ENCODE measurements at regions not wholly inside any gene's neighbourhood (a gene's known extent, or its start where the extent isn't known, plus 50 kb on each side); places are given as distances from the start of the nearest gene placed in this dataset.

GRCh38 chr3:84679211-84679610, 279.6 kb upstream of the CADM2 start:
- H2BK15ac ChIP-seq (ENCODE audit: low read length): no peak overlapping the region
- no peak overlapping the region for H3K56ac ChIP-seq (replicated peaks; ENCODE audit: insufficient read length, low read depth, low read length)
- no peak overlapping the region for H3K14ac ChIP-seq (ENCODE audit: insufficient read length)
- no peak overlapping the region for H3K27ac ChIP-seq (ENCODE audit: low read depth, low read length)
- no peak overlapping the region for H4K8ac ChIP-seq (ENCODE audit: extremely low read depth, insufficient read depth, low read length)
- H3K36me3 ChIP-seq (ENCODE audit: control insufficient read depth in 2 of 4, insufficient read depth in 4 of 4, low read length in 3 of 4): no peaks in the 10 kb centered on the region
- no peak overlapping the region for H2BK12ac ChIP-seq (ENCODE audit: low read depth, low read length)
- no peak overlapping the region for H3K4me2 ChIP-seq (ENCODE audit: insufficient read depth in 1 of 2, low read depth in 2 of 2, low read length in 2 of 2)
- no peaks in the 10 kb centered on the region for H3K27me3 ChIP-seq (replicated peaks in 1 of 4; ENCODE audit: control insufficient read depth in 3 of 4, extremely low read depth in 1 of 4, insufficient read depth in 3 of 4, low read length in 3 of 4)
- ChIA-PET POLR2A (ENCODE audit: partially characterized antibody) (no interaction called here), CTCF (ENCODE audit: partially characterized antibody) (interaction anchor here (0.6 kb wide), 1 partner anchor 440 kb away, joined by 3 read pairs; no protein-coding TSS in a partner anchor)
- H3K9ac ChIP-seq (replicated peaks in 1 of 4; ENCODE audit: extremely low read depth in 1 of 4, low read depth in 3 of 4, low read length in 3 of 4): no peak overlapping the region
- no peaks in the 10 kb centered on the region for H4K20me1 ChIP-seq (replicated peaks in 1 of 2; ENCODE audit: control insufficient read depth in 1 of 2, insufficient read depth in 2 of 2, low read length in 2 of 2)
- TF ChIP-seq POLR2A (IDR thresholded peaks at IDR 0.05; ENCODE audit: control extremely low read depth in 1 of 2, low read depth in 2 of 2, low read length in 2 of 2) (no peak), SUZ12 (IDR thresholded peaks at IDR 0.05; ENCODE audit: low read length) (no peak), SIX5 (IDR thresholded peaks at IDR 0.05; ENCODE audit: low read depth, low read length) (no peak), JUN (IDR thresholded peaks at IDR 0.05; ENCODE audit: low read depth, low read length) (no peak)
- H3K18ac ChIP-seq (ENCODE audit: extremely low read depth, low read length): no peak overlapping the region
- H2BK120ac ChIP-seq (replicated peaks; ENCODE audit: low read depth, low read length): no peak overlapping the region
- no peaks in the 10 kb centered on the region for H3K79me1 ChIP-seq (ENCODE audit: low read depth, low read length)
- H3K9me3 ChIP-seq (ENCODE audit: insufficient read depth in 2 of 2, low read depth in 1 of 2, low read length in 1 of 2): no peaks in the 10 kb centered on the region; a peak in 1 of 4 replicates
- no peak overlapping the region for H2BK5ac ChIP-seq (ENCODE audit: low read depth, low read length)
- no peak for DNase-seq (ENCODE audit: low read depth in 1 of 2, low spot score in 2 of 2)
- no peaks in the 10 kb centered on the region for H3K79me2 ChIP-seq (ENCODE audit: control insufficient read depth in 1 of 2, insufficient read depth in 2 of 2, low read length in 2 of 2)
- no peaks in the 10 kb centered on the region for H3K23me2 ChIP-seq (ENCODE audit: low read depth, low read length)
- H2BK20ac ChIP-seq (ENCODE audit: low read length): no peak overlapping the region
- H3K4me1 ChIP-seq (replicated peaks in 1 of 4; ENCODE audit: control insufficient read depth in 3 of 4, insufficient read depth in 4 of 4, low read length in 3 of 4): no peaks in the 10 kb centered on the region
- H3K4me3 ChIP-seq (ENCODE audit: extremely low read depth in 1 of 4, insufficient read depth in 2 of 4, low read depth in 3 of 4, low read length in 4 of 4): no peak overlapping the region
- no peak overlapping the region for H4K5ac ChIP-seq (ENCODE audit: insufficient read length, low read depth, low read length)
- FAIRE-seq: no peak
- H2AK5ac ChIP-seq (ENCODE audit: low read depth, low read length): no peak overlapping the region
- H2AFZ ChIP-seq (ENCODE audit: low read length): no peak overlapping the region
- H3K4ac ChIP-seq (replicated peaks; ENCODE audit: insufficient read length, low read depth, low read length): no peak overlapping the region
- no peak overlapping the region for H3K23ac ChIP-seq (ENCODE audit: insufficient read length)
- no peak overlapping the region for H4K91ac ChIP-seq (replicated peaks; ENCODE audit: insufficient read length, low read length)
